A172 (cell line): ENCODE measurements at regions not wholly inside any gene's neighbourhood (a gene's known extent, or its start where the extent isn't known, plus 50 kb on each side); places are given as distances from the start of the nearest gene placed in this dataset.
A peak's percentile ranks its signal among the peaks of the same experiment; 100 is the strongest.

Source experiments
- DNase-seq: peaks from one replicate; pipeline ENCODE4 v3.0.0-alpha.2; 2015; ENCODE audit warnings: low spot score

DNA sequence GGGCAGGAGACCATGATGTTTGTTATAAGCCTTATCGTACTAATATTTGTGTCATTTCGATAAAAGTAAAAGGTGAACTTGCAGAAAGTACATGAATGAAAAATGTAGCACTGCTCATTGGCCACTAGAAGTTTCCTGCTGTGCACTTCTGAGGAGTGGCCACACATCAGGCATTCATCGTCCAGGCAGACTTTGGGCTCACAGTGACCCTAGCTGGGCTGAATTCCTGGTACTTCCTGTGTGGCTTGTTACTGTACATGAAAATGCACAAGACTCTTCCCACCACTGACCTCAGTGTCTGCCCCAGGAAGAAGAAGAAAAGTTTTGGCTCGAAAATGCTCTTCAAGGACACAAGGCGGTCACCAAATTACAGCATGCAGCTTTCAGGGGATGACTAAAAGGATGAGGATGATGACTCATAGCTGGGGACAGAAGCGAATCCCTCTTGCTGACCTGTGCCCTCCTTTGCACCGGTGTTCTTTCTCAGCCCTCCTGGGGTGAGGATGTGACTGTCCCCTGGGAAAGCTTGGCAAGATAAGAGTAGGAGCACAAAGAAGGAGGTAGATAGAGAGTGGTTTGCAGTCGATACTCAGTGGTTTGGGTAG, 252.4 kb upstream of the KAZN start:
- DNase-seq, result peak; percentile 89

DNA sequence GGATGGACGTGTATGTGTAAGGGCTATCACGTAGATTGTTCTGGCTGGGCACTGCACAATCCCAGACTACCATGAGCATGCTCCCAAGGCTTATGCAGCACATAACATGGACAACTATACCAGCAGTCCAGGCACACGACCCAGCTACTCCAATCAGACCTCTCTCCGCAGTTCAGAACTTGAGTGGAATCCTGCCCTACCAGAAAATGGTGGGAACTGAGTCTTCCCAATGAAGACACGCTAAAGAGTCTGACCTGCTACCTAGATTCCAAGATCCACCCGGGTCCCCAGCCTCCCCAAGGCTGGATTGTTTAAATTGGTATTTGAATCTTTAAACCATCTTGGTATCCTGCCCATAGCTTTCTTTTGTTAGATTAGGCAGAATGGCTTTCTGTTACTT, 251.3 kb upstream of the KAZN start:
- no peak for DNase-seq

DNA sequence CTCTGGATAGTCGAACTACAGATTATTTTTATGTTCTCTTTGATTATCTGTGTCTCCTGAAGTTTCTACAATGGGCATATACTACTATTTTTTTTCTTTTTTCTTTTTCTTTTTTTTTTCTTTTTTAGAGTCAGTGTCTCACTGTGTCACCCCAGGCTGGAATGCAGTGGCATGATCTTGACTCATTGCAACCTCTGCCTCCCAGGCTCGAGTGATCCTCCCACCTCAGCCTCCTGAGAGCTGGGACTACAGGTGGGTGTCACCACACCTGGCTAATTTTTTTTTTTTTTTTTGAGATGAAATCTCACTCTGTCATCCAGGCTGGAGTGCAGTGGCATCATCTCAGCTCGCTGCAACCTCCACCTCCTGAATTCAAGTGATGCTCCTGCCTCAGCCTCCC, 250.7 kb upstream of the KAZN start:
- DNase-seq, result no peak

DNA sequence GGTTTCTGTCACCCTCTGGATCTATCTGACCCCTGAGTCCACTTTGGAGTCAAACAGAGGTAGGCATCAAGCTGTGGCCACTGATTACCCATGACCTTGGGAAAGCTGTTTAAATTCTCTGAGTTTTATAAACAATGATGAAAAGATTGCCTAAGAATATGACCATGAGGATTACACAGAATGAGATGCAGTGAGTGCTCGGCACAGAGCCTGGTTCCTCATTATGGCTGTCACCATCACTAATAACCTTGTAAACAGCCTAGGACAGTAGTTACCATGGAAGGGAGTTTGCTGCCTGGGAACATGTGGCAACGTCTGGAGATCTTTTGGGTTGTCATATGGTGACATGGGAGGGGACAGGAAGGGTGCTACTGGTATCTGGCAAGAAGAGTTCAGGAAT, 248.3 kb upstream of the KAZN start:
- no peak for DNase-seq

DNA sequence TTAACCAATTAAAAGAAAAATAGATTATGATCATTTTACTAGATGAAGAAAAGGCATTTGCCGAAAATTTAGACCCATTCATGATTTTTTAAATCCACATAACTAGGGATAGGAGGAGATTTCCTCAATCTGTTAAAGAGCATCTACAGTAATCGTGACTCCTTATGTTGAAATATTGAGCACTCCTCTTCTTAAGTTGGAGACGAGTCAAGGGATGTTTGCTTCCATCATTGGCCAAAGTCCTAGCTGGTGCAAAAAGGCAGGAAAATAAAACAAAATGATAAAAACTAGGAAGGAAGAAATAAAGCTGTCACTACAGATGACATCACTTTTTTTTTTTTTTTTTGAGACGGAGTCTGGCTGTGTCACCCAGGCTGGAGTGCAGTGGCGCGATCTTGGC, 245.6 kb upstream of the KAZN start:
- DNase-seq, result no peak

DNA sequence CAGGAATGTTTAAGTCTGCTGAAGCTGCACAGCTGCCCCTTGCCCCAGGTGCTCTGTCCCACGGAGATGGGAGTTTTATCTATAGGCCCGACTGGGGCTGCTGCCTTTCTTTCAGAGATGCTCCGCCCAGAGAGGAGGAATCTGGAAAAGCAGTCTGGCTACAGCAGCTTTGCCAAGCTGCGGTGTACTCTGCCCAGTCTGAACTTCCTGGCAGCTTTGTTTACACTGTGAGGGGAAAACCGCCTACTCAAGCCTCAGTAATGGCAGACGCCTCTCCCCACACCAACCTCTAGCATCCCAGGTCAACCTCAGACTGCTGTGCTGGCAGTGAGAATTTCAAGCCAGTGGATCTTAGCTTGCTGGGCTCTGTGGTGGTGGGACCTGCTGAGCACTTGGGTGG, 237.5 kb upstream of the KAZN start:
- DNase-seq, result peak; percentile 64

DNA sequence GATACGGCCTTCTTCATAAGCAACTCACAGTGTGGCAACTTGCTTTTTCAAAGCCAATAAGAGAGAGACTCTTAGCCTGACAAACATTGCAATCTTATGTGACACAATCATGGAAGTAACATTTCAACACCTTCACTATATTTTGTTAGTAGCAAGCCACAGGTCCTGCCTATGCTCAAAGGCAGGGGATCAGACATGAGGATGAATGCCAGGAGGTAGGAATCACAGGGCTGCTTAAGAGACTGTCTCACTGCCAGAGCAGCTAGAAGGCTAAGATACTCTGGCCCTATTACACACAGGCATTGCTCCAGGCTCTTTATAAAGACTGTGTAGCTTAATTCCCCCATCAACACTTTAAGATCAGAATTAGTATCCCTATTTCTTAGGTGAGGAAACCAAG, 236.2 kb upstream of the KAZN start:
- no peak for DNase-seq

DNA sequence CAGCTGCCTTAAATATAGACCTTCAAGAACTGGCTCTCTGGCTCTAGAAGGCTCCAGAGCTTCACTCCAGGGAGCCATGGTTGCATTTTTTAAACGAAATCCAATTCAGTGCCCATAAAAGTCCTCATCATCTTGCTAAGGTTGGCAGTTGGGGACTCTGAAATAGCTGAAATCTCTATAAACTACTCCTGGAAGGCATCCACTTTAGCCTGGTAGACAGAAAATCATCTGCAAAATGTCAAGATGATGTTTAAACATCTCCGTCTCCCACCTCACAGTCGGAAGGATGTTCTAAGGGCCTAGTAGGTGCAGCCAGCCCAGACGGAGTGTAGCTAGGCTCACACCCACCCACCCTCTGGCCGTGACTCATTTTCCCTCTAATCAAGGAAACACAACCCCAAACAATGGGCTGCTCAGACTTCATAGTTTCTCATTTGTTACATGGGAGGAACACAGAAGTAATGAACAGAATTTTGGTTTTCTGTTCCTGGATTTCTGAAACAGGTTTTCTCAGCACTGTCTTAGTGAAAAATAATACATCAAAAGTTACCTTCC, 235.4 kb upstream of the KAZN start:
- no peak for DNase-seq

DNA sequence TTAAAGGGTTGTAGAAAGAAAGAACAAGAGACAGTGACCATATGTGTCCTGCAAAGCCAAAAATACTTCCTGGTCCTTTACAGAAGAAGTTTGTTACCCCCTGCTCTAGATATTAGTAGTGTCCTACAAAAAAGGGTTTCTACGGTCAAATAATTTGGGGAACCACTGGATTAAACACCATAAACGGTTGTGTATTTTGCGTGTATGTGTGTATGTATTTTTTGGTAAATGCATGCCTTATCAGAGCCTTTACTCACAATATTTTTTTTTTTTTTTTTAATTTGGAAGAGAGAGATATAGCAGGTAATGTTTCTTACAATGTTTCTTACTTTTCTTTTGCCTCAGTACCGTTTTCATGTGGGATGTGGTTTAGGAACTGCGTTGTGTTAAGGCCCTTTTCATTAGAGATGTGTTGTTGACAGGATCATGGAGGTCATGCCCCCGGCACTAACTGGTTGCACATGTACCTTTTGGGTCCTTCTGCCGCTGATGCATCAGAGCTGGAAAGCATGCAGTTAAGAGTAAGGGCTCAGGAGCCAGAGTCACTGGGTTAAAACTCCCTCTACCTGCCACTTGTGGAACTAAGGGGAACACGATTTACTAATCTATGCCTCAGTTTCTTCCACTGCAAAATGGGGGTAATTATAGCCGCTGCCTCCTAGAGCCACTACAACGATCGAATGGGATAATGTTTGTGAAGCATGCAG, 234.6 kb upstream of the KAZN start:
- no peak for DNase-seq

DNA sequence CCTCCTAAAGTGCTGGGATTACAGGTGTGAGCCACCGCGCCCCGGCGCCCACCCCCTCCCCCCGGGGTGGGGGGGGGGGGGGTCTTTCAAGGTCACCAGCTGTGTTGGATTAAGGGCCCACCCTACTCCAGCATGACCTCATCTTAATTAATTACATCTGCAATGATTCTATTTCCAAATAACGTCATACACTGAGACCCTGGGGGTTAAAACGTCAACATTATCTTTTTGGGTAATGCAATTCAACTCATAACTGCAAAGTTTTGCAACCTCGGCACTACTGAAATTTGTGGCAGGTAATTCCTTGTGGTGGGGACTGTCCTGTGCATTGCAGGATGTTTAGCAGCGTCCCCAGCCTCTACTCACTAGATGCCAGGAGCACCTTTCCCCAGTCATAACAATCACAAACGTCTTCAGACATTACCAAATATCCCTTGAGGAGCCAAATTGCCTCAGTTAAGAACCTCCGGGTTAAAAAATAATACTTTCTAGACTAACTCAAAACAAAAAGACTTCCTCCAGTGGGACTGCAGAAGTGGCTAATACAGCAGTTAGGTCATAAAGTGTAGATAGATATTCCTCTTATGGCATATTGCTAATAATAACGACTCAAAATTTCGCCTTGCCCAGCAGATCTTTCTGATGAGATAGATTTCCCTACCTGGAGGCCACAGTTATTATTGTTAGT, 233.0 kb upstream of the KAZN start:
- DNase-seq, result no peak

DNA sequence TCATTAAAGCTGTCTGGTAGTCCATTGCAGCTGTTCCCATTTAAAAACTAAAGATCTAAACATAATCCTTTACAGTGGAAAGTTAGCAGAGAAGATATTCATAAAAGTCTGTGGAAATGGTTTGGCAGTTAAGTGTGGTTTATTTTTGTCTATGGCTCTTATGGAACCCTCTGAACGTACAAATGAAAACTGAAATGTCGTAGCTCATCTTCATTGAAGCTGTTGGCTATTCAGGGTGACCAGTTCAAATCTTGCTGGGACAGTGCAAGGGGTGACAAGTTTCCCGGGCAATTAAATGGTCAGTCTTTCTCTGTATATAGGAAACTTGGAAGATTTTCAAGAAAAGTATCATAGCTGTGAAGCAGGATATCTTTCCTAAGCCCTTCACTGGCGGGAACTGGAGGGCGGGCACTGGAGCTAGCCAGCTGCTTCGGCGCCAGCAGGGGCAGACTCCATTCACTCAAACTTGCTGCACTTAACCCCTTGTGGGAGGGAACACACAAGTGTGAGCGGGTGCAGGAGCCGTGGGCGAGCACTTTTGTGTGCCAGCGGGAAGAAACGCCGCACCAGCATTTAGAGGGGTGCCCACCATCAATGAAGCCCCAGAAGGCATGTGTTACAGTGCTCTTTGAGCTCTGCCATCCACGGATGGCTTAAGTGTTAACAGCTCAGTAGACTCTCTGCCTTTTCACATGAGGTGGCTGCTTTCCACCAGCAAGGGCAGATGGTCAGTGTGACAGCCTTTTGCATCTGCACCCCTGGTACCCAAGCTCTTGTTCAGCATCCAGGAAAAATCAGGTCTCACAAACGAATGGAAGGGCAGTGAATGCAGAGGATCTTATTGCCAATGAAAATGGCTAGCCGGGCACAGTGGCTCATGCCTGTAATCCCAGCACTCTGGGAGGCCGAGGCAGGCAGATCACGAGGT, 232.1 kb upstream of the KAZN start:
- peak; percentile 44 for DNase-seq

DNA sequence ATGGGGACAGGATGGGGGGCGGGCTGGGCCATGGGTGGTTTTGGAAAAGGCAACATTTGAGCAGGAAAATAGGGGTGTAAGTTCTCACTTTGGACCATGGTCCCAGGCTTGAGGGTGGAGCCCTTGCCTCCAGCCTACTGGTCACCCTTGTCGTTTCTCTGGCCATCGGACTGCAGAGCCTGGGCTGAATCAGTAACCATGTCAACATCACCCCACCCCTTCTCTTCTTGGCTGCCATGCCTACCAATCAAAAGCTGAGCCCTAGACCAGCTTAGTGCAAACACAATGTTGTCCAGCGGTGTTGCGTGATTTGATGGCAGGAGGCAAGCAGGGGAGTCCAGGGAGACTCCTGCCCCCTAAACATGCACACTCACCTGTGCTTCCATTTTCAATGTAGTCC, 231.0 kb upstream of the KAZN start:
- no peak for DNase-seq

DNA sequence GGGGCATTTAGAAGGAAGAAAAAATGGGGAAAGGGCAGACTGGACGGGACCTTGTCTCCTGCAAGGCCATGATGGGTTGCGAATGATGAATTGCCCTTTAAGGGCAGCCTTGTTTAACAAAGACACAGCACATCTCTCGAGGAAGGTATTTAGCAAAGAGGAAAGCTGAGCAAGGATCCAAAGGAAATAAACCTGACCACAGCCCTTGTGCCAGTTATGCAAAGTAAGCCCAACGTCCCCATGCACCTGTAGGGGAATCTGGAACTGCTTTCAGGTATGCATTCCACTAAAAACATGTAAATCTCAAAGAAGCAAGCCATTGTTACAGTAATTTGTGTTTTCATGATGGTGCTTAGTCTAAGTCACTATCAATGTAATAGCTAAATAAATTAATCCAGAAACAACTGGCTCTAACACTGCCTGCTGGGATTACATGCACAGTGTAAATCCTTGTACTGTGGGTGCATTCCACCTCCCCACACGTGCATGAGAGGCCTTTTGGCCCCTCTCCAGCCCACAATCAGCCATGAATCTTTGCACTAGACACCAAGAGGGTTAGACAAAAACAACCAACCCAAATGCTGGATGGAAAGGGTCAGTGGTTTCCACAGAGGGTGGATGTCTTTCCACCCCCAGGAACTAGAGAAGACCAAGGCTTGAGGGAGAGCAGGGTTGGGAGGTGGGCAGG, 228.8 kb upstream of the KAZN start:
- DNase-seq, result no peak

DNA sequence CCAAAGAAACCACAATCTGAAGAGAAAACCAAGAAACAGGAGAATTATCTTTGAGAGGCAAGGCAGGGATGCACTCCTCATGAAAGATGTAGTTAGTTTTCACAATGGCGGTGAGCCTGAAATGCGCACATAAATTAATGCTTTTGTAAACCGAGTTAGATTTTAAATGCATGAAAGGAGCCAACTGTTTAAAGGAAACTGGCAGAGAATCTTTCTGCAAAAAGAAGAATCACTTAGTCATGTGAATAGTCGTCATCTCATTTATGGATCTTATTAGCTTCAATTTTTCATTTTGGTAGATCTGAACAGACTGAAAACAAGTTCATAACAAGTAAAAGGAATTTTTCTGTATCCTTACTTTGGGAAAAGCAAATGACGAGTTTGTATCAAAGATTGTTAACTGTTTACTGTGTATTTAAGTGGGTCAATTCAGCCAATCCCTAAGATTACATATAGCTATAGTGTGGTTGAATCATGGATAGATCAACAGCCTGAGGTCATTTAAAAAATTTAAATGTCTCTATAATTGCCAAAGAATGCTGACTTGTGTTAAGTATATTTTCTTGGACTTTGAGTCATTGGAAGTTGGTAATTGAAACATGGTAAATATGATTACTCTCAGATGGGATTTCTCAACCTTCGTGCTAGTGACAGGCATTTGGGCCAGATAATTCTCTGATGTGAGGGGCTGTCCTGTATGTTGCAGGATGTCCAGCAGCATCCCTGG, 226.6 kb upstream of the KAZN start:
- no peak for DNase-seq

DNA sequence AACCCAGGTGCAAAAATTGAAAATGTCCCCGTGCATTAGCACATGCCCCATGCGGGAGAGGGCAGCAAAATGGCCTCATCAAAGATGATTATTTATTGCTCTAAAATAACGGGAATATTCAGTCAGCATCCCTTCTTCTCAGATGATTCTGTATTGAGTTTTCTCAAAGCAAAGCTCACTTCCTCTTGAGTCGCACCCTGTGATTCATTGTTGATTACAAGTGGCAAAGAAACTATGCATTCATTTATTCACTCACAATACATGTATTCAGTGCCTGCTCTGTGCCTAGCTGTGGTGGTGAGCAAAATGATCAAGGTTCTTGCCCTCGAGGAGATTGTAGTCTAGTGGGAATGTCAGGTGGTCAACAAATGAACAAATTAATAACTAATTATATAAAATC, 226.0 kb upstream of the KAZN start:
- no peak for DNase-seq

DNA sequence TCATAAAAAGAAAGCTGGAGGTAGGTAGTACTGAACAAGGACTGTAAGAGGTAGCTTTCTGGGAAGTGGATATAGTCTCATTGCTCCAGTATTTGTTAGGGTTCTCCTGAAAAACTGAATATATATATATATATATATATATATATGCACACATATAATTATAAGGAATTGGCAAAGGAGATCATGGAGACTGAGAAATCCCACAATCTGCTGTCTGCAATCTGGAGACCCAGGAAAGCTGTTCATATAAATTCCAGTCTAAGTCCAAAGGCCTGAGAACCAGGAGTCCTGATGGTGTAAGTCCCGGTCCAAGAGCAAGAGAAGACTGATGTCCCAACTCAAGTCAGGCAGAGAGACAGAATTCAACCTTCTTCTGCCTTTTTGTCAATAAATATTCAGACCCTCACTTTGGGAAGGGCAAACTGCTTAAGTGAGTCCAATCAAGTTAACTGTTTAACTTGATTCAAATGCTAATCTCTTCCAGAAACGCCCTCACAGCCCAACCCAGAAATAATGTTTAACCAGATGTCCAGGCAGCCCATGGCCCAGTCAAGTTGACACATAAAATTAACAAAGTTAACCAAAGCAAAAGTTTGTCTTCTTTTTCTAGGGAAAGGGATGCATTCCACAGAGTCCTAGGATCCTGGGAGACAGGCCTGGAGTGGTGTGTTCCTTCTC, 225.3 kb upstream of the KAZN start:
- no peak for DNase-seq

DNA sequence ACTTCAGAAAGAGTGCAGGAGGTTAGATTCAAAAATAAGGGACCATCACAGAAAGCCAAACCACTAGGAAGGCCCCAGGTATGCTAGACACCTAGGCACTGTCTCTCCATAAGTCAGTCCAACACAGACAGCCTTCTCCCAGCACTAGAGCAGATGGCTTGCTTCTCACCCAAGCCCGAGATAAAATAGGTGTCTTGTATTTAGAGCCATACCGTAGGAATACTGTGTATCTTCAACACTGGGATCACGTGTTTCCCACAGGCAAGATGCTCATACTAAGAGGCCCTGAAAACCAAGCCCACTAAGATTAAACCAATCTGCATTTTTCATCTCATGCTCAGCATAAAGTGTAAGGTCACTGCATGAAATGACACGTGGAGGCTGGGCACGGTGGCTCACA, 223.3 kb upstream of the KAZN start:
- DNase-seq, result no peak

DNA sequence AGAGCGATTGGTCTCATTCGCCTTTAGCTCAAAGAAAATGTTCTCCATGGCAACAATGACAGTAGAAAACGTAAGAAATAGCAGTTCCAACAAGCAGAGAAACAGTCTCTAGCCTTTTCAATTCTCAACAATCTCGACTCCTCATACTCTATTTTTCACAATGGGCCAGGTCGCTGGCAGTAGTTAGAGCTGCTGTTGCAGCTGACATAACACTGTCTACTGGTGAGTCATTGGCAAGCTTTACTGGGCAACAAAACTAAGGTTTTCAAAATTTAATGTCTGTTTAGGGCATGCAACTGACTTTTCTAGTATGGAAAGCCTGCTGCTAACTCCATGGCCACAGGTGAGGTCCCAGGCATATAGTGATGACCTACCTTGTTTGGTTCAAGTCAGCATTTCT, 221.1 kb upstream of the KAZN start:
- DNase-seq, result peak; percentile 10

DNA sequence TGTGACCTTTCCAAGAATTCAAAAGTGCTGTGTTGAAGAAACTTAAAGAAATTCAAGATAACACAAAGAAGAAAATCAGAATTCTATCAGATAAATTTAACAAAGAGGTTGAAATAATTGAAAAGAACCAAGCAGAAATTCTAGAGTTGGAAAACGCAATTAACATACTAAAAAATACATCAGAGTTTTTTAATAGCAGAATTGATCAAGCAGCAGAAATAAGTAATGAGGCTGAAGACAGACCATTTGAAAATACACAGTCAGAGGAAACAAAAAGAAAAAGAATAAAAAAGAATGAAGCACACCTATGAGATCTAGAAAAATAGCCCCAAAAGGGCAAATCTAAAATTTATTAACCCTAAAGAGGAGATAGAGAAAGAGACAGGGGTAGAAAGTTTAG, 218.1 kb upstream of the KAZN start:
- no peak for DNase-seq

DNA sequence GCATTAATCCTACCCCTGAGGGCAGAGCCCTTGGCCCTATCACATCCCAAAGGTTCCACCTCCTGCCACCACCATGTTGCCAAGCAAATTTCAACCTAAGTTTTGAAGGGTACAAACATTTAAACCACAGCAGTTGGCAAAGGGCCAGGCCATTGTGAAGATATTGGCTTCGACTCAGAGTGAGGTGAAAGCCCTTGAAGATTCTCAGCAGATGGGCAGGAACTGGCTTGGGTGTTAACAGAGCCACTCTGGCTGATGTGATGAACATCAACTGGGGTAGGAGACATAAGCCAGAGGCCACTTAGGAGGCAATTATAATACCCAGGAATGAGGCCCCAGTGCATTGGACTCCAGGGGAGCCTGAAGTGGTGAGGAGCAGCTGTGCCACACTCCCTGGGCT, 207.7 kb upstream of the KAZN start:
- no peak for DNase-seq
